ENCODE measurements at regions not wholly inside any gene's neighbourhood (a gene's known extent, or its start where the extent isn't known, plus 50 kb on each side); places are given as distances from the start of the nearest gene placed in this dataset.
A peak's percentile ranks its signal among the peaks of the same experiment; 100 is the strongest.
"Not testable (repeated sequence)": the region's sequence is repeated elsewhere in the genome, so short reads cannot be mapped to it uniquely, and the experiment has no call there.

DNA sequence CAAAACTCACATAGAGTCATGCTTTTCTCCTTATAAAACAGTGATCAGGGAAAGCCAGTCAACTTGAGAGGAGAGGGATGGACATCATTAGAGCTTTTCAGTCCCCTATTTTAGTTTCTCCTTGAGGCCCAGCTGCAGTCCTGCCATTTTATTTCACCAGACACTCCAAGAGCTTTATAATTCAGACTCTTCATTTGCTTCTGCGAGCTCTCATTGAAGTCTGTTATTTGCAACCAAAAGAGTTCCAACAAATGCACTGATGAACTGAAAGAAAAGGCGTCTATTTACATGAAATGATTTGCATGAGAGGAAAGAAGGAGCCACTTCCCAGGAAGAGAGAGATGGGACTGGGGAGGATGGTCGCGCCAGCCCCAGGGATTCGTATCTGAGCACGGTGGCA is 86.8 kb downstream of the NDUFA12 start:
- no peaks in the 10 kb centered on the region for H3K36me3 ChIP-seq (replicated peaks in 1 of 2)
- H3K9me3 ChIP-seq (replicated peaks in 1 of 3): no peaks in the 10 kb centered on the region
- no peaks in the 10 kb centered on the region for H3K27me3 ChIP-seq
- intact Hi-C loops (cut with DNase I): no loop called here
- WGBS, 4 donors: 88 to 97% (median 90%) methylated on average over 6 of the region's 6 CpGs
- DNase-seq: no peak
- H3K4me3 ChIP-seq: no peak overlapping the region
- H3K4me1 ChIP-seq (replicated peaks in 1 of 2): no peaks in the 10 kb centered on the region
- no peak for TF ChIP-seq POLR2A (IDR thresholded peaks at IDR 0.05)
- TF ChIP-seq, protein P1, sequence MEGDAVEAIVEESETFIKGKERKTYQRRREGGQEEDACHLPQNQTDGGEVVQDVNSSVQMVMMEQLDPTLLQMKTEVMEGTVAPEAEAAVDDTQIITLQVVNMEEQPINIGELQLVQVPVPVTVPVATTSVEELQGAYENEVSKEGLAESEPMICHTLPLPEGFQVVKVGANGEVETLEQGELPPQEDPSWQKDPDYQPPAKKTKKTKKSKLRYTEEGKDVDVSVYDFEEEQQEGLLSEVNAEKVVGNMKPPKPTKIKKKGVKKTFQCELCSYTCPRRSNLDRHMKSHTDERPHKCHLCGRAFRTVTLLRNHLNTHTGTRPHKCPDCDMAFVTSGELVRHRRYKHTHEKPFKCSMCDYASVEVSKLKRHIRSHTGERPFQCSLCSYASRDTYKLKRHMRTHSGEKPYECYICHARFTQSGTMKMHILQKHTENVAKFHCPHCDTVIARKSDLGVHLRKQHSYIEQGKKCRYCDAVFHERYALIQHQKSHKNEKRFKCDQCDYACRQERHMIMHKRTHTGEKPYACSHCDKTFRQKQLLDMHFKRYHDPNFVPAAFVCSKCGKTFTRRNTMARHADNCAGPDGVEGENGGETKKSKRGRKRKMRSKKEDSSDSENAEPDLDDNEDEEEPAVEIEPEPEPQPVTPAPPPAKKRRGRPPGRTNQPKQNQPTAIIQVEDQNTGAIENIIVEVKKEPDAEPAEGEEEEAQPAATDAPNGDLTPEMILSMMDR (IDR thresholded peaks at IDR 0.05): no peak
- no peak overlapping the region for H3K27ac ChIP-seq

GRCh38 chr12:94909663-94910062 is 93.8 kb downstream of the NDUFA12 start:
- WGBS, 4 donors: 53 to 67% (median 61%) methylated on average over 4 of the region's 4 CpGs

DNA sequence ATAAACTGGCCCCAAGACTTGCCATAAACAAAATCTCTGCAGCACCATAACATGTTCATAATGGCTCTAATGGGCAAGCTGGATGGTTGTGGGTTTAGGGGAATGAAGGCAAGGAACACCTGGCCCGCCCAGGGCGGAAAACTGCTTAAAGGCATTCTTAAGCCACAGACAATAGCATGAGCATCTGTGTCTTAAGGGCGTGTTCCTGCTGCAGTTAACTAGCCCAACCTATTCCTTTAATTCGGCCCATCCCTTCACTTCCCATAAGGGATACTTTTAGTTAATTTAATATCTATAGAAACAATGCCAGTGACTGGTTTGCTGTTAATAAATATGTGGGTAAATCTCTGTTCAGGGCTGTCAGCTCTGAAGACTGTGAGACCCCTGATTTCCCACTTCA is 97.7 kb downstream of the NDUFA12 start:
- H3K27me3 ChIP-seq; intact Hi-C loops (cut with DNase I); H3K36me3 ChIP-seq (replicated peaks in 1 of 2); H3K9me3 ChIP-seq (replicated peaks in 1 of 3); DNase-seq; H3K4me1 ChIP-seq (replicated peaks in 1 of 2); H3K4me3 ChIP-seq; H3K27ac ChIP-seq: not testable (repeated sequence)
- WGBS, 4 donors: 81 to 99% (median 91%) methylated on average over 4 of the region's 4 CpGs

More at GRCh38 chr12:94909663-94910062, 93.8 kb downstream of the NDUFA12 start:
- DNase-seq: peak in 1 of 7 donors; percentile 15
- Histone ChIP-seq H3K36me3 (replicated peaks in 1 of 2) (no peaks in the 10 kb centered on the region), H3K4me1 (replicated peaks in 1 of 2) (no peaks in the 10 kb centered on the region), H3K9me3 (replicated peaks in 1 of 3) (no peaks in the 10 kb centered on the region), H3K27ac (no peak overlapping the region), H3K27me3 (no peaks in the 10 kb centered on the region), H3K4me3 (no peak overlapping the region)
- intact Hi-C loops (cut with DNase I): no loop called here
- TF ChIP-seq, protein P1 (IDR thresholded peaks at IDR 0.05): no peak
- no peak for TF ChIP-seq POLR2A (IDR thresholded peaks at IDR 0.05)

DNA sequence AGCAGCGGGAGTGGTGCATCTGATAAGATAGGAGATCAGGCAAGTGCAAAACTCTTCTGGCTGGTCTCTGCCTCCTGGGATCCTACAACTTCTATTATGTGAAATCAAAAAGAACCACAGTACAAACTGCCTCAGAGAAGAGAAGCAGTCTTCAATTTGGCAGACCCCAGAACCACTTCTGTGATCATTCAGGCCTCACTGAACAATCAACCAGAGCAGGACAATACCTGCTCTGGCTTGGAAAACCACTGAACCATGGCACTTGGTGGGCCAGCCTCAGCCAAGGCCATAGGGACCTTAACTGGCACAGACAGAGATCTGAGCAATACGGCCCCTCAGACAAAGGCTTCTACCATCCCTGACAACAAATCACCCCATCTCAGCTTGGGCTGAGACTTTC is 103.0 kb downstream of the NDUFA12 start:
- intact Hi-C loops (cut with DNase I): no loop called here
- no peaks in the 10 kb centered on the region for H3K4me1 ChIP-seq (replicated peaks in 1 of 2)
- WGBS, 4 donors: 88 to 97% (median 90%) methylated on average over 1 to 2 of the region's 2 CpGs

GRCh38 chr12:94898388-94898787 is 105.1 kb downstream of the NDUFA12 start:
- no peaks in the 10 kb centered on the region for H3K9me3 ChIP-seq (replicated peaks in 1 of 3)
- H3K27me3 ChIP-seq: no peaks in the 10 kb centered on the region
- no peak overlapping the region for H3K27ac ChIP-seq
- 92 to 100% (median 98%) methylated on average over 1 of the region's 1 CpG for WGBS, 4 donors
- H3K4me1 ChIP-seq (replicated peaks in 1 of 2): no peaks in the 10 kb centered on the region
- H3K4me3 ChIP-seq: no peak overlapping the region
- intact Hi-C loops (cut with DNase I): no loop called here
- no peak for DNase-seq
- H3K36me3 ChIP-seq (replicated peaks in 1 of 2): no peaks in the 10 kb centered on the region
- no peak for TF ChIP-seq POLR2A (IDR thresholded peaks at IDR 0.05)
- TF ChIP-seq, protein P1 (IDR thresholded peaks at IDR 0.05): peak in 3 of 6 experiments; percentile 16 to 22 (median 17)

More for the DNA sequence above, 103.0 kb downstream of the NDUFA12 start:
- no peaks in the 10 kb centered on the region for H3K9me3 ChIP-seq (replicated peaks in 1 of 3)
- TF ChIP-seq, protein P1 (IDR thresholded peaks at IDR 0.05): no peak
- no peak for TF ChIP-seq POLR2A (IDR thresholded peaks at IDR 0.05)
- no peaks in the 10 kb centered on the region for H3K36me3 ChIP-seq (replicated peaks in 1 of 2)
- no peaks in the 10 kb centered on the region for H3K27me3 ChIP-seq
- no peak overlapping the region for H3K27ac ChIP-seq
- no peak for DNase-seq
- H3K4me3 ChIP-seq: no peak overlapping the region
